ENCODE measurements at regions not wholly inside any gene's neighbourhood (a gene's known extent, or its start where the extent isn't known, plus 50 kb on each side); places are given as distances from the start of the nearest gene placed in this dataset.
A peak's percentile ranks its signal among the peaks of the same experiment; 100 is the strongest.
"Not testable (repeated sequence)": the region's sequence is repeated elsewhere in the genome, so short reads cannot be mapped to it uniquely, and the experiment has no call there.

DNA sequence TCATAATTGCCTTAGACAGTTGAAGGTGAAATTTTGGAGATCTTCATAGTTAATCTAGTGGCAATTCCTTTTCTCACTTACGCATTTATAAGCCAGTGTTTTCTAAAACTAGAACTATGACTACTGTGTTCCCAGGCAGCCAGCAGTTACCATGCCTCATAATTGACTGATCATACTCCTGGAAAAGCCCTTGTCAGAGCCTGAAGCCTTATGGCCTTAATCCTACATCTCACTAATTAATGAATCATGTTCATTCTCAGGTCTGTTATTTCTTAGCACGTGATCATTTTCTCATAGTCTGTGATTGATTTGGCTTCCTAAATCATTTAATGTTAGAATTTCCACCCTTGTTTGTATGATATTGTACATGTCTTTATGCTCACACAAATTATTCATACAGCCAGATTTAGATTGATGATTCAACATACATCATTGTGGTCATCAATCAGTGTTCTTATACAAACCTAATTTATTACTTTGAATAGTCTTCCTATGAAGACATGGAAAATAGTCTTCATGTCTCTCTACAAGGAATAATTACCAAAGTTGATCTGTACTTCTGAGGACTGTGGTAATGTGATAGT is 132.6 kb upstream of the ASCC3 start:
- no peak for DNase-seq (ENCODE audit: low spot score)

DNA sequence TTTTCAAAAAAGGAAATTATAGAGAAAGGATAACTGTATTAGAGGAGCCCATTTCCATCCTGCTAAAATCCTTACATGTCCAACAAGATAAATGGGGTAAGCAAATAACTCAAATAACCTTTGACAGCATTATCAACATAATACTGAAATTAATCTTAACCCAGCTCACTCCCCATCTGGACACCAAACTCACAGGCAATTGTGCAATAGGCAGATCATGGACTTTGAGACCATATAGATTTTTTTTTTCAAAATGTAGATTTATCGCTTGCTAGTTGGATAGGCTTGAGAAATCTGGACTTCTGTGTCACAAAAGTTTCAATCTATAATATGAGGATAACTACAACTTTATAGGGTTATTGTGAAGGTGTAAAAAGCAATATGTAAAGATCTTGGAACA is 134.4 kb upstream of the ASCC3 start:
- DNase-seq (ENCODE audit: low spot score), result no peak

DNA sequence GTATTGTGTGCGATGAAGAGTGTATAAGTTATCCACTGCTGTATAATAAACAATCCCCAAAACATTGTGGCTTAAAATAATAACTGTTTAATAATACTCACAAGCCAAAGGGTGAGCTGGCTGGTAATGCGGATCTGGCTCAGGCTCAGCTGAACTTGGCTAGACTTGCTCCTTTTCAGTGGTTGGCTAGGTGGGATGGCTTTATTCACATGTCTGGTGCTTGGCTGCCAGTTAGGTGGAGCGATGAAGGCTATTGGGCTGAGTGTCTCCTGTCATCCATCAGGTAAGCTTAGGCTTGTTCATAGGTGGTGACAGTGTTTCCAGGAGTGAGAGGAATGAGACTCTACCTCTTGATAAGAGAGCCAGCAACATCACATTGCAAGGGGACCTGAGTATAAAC is 135.0 kb upstream of the ASCC3 start:
- DNase-seq (ENCODE audit: low spot score), result no peak

DNA sequence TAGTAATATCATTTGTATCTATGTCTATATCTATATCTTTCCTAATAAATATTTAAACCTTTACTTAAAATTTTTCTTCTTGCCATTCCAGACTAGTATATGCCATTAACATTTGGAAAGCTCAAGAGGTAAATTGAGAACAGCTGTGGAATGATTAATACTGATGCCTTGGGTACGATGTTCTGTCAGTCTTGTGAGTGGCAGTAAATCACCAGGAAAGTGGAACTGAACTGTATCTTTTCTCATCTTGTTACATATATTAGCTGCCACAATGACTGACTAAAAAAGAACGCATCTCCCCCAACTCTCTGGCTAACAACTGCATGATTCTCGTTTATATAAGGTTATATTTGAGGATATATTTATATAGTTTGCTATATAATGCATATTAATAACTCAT is 137.0 kb upstream of the ASCC3 start:
- no peak for DNase-seq (ENCODE audit: low spot score)

DNA sequence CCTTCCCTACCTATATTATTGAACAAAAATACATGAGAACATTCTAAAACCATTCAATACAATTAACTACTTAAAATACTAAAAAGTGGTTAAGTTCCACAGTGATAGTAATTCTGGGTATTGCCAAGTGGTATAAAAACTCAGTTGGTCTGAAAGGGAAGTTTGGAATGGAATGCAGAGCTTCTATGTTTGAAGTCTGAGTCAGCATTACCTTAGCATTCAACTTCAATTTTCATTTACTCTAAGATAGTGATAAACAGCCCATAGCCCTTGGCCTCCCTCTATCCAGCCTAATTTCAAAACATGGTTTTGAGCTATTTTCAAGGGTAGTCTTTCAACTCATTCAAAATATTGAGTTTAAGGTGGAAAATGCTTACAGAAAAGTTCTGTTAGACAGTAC is 140.4 kb upstream of the ASCC3 start:
- DNase-seq (ENCODE audit: low spot score), result no peak

DNA sequence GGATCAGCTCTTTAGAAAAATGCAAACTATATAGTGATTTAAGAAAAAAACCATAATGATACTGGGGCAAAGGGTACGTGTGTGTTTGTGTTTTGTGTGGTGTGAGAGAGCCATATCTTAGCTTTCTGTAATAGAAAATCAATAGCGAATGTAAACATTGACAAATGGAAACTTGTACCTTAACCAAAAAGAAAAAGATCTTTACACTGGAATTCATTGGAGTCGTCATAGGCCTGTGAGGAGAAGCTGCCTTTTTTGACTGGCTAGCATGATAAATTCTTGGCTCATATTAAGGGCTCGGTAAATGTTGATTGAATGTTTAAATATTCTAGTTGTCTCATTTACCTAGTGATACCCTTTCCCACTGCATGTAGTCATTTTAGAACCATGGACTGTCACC is 161.8 kb upstream of the ASCC3 start:
- DNase-seq (ENCODE audit: low spot score), result no peak

DNA sequence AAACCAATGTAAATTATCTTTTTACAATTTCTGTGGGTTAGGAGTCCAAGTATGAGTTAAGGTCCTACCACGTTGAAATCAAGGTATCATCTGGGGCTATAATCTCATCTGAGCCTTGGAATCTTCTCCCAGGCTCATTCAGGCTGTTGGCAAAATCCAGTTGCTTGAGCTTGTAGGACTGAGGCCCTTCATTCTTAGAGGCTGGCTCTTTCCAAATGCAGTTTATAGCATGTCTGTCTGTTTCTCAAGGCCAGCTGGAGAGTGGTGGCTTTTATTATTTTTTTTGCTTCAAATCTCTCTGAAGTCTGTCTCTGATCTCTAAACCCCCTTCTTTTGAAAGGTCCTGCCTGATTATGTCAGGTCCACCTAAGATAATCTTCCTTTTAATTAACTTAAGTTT is 177.2 kb upstream of the ASCC3 start:
- no peak for DNase-seq (ENCODE audit: low spot score)

DNA sequence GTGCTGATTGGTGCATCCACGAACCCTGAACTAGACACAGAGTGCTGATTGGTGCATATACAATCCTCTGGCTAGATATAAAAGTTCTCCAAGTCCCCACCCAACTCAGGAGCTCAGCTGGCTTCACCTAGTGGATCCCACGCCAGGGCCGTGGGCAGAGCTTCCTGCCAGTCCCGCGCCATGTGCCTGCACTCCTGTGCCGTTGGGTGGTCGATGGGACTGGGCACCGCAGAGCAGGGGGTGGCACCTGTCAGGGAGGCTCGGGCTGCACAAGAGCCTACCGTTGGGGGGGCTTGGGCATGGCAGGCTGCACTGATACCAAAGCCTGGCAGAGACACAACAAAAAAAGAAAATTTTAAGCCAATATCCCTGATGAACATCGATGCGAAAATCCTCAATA is 185.4 kb upstream of the ASCC3 start:
- DNase-seq (ENCODE audit: low spot score), result no peak

DNA sequence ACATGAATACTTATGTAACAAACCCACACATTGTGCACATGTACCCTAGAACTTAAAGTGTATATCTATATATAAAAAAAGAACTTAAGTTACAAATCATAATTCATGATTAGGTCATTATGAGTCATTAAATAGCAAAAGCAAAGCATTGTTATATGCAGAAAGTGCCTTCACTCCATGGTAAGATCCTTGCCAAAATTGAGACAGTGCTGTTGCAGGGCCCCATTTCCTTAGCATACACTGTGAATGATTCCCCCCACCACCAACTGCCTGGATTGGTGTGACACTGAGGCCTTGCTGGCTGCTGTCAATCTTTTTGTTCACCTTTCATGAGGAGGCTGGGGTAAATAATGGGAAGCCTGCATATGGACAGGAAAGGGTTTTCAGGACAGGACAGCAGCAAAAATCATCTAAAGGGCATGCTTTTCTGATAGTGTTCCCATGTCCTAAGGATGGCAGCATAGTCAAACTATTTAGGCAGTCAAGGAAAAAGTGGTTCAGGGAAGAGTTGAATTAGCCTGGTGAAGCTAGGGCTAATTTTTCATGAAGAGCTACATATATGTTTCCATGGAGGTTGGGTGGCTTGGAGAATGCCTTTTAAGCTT is 188.2 kb upstream of the ASCC3 start:
- DNase-seq (ENCODE audit: low spot score), result no peak

DNA sequence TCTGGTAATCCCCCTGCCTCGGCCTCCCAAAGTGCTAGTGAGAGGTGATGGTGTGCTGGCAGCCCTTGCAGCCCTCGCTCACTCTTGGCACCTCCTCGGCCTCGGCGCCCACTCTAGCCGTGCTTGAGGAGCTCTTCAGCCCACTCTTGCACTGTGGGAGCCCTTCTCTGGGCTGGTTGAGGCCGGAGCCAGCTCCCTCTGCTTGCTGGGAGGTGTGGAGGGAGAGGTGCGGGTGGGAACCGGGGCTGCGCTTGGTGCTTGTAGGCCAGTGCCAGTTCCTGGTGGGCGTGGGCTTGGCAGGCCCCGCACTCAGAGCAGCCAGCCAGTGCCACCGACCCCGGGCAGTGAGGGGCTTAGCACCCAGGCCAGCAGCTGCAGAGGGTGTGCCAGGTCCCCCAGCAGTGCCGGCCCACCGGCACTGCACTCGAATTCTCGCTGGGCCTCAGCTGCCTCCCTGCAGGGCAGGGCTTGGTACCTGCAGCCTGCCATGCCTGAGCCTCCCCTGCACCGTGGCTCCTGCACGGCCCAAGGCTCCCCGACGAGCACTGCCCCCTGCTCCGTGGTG is 189.0 kb upstream of the ASCC3 start:
- DNase-seq (ENCODE audit: low spot score), result peak; percentile 68

DNA sequence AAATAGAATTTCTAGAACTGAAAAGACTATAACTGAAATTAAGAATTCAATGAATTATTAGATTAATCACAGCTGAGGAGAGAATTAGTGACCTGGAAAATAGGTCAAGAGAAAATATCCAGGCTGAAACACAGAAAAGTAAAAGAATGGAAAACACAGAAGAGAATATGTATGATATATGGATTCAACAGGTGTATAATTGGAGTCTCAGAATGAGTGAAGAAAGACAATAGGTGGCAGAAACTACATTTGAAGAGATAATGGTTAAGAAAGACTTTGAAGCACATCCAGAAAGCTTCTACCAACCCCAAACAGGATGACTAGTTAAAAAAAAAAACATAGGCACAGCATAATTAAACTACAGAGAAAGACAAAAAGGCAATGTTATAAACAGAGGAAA is 196.2 kb upstream of the ASCC3 start:
- DNase-seq (ENCODE audit: low spot score), result no peak

DNA sequence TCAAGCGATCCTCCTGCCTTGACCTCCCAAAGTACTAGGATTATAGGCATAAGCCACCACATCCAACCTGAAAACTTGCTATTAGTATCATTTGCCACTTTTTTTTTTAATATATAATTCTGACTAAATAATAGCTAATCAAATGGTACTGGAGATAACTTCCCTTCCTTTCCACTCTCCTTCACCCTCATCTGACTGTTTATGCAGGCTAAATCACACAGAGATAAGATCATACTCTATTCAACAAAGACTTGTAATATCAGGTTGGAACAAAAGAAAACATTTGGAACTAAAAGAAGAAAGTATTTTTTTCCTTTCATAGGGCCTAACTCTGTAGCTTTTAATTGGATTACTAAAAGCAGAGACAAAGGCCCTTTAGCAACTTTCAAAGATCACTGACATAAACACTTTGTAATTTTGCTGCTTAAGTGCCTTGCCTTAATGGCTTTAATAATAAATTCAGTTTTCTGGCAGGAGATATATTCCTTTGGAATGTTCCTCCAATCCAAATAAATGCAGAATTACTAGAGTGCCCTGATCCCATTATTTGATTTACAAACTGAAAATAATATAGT is 198.7 kb upstream of the ASCC3 start:
- no peak for DNase-seq (ENCODE audit: low spot score)

DNA sequence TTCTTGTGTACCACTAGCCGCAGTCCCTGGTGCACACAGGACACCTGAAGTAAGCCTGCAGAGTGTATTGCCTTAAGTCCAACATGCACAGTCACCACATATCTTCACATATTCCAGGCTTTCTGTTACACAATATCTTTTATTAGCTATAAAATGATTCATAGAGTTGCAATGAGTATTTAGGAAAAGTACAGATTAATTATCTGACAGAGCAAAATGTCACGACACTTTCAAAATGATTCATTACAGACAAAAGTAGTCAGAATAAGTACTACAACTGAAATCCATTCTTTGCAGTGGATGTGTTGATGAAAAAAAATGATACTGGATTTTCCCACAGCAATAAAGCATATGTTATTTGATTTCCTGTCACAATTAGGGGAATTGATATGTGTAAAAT is 199.5 kb upstream of the ASCC3 start:
- DNase-seq (ENCODE audit: low spot score), result no peak

DNA sequence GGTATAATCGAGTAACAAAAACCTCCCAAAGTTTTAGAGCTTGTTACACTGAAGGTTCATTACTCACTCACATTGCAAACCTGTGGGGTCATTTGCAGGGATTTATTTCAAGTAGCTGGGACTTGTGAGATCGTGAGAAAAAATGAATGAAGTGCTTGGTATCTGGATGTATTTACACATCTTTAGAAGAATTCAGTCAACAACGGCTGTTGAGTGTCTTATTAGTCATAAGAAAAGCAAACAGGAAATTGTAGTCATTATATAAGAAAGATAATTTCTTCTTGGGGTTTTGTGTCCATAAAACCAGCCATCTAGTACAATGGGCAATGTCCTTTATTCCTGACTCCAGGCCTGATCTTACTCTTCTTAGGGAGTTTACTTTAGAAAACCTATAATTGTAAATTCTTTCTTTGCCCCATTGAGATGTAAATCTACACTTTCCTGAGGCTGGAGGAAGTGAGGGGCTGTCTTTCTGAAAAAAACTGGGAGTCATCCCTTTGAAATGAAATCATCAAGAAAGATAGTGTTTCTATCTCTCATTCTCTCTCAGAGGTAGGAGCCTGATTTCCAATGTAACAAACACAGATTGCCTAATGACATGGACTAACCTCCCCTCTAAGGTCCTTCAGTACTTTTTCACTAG is 202.5 kb upstream of the ASCC3 start:
- DNase-seq (ENCODE audit: low spot score), result no peak

DNA sequence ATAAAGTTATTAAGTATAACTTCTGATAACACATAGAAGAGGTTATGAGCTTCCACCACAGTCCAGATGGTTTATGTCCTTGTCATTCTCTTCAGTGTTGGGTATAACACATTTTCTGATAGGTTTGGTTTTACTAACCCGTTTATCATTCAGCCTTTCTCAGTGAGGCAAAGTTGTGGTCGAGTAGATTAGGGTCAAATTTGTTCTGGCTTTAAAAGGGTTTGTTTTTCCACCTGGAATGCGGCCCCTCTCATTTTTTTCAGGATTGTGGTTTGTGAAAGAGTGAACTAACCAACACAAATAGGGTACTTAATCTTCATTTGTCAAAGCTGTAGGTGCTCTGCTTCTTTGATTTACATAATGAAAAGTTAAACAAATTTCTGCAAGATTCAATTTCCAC is 204.2 kb upstream of the ASCC3 start:
- DNase-seq (ENCODE audit: low spot score), result no peak

DNA sequence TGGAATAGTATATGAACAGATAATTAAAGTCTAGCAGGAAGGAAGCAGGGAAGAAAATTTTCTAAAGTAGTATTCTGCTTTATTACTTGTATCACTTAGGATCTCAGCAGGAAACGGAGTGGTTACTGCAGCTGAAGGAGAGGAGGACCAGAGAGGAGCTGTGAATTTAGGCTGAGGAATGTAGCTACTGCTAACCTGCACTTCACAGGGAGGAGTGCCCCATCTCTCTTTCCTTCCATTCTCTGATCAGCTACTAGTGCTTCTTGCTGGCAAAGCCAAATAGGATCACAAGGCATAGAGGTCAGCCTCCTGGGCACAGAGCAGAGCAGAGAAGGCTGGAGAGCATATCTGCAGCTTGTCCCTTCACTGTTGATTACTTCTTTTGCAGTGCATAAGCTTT is 205.3 kb upstream of the ASCC3 start:
- DNase-seq (ENCODE audit: low spot score), result no peak

DNA sequence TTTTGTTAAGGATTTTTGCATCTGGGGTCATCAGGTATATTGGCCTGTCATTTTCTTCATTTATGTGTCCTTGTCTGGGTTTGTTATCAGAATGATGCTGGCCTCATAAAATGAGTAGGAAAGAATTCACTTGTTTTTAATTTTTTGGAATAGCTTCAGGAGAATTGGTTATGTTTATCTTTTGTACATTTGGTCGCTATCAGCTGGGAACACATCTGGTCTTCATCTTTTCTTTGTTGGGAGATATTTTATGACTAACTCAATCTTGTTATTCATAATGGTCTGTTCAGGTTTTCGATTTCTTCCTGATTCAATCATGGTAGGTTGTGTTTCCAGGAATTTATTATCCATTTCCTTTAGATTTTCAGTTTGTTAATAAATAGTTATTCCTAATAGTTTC is 207.5 kb upstream of the ASCC3 start:
- DNase-seq (ENCODE audit: low spot score), result no peak

DNA sequence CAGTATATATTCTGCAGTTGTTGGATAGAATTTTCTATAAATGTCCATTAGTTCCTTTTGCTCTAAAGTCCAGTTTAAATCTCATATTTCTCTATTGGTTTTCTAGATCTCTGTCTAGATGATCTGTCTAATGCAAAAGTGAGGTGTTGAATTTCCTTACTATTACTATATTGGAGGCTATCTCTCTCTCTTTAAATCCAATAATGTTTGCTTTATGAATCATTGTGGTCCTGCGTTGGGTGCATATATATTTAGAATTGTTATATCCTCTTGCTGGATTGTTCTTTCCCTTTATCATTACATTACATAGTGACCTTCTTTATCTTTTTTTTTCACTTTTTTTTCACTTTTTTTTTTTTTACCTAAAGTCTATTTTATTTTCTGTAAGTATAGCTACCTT is 208.5 kb upstream of the ASCC3 start:
- no peak for DNase-seq (ENCODE audit: low spot score)

DNA sequence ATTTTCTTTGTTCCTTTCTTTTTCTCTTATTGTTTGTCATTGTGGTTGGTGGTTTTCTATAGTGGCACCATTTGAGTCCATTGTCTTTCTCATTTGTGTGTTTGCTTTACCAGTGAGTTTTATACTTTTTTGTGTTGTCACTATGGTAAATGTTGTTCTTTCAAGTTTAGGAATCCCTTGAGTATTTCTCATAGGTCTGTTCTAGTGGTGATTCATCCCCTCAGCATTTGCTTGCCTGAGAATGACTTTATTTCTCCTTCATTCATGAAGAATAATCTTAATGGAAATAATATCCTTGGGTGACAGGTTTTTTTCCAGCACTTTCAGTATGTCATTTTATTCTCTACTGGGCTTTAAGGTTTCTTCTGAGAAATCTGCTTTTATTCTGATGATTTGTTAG is 209.2 kb upstream of the ASCC3 start:
- no peak for DNase-seq (ENCODE audit: low spot score)

DNA sequence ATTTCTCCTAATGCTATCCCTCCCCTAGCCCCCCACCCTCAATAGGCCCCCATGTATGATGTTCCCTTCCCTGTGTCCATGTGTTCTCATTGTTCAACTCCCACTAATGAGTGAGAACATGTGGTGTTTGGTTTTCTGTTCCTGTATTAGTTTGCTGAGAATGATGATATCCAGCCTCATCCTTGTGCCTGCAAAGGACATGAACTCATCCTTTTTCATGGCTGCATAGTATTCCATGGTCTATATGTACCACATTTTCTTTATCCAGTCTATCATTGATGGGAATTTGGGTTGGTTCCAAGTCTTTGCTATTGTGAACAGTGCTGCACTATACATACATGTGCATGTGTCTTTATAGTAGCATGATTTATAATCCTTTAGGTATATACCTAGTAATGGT is 217.5 kb upstream of the ASCC3 start:
- not testable (repeated sequence) for DNase-seq (ENCODE audit: low spot score)

DNA sequence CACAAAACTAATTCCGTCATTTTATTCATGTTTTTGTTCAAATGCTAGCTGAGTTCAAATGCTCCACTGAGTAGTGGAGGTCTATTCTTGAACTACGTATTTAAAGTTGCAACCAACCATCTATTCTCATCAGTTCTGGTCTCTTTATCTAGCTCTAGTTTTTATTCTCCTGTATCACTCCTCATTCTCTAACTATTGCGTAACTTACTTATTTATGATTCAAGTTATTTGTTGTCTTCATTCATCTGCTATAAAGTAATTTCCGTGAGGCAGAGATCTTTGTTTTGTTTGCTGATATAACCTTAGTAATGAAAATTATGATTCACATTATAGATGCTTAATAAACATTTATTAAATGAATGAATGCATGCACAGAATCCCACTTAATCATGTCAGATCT is 221.6 kb upstream of the ASCC3 start:
- DNase-seq (ENCODE audit: low spot score), result no peak

DNA sequence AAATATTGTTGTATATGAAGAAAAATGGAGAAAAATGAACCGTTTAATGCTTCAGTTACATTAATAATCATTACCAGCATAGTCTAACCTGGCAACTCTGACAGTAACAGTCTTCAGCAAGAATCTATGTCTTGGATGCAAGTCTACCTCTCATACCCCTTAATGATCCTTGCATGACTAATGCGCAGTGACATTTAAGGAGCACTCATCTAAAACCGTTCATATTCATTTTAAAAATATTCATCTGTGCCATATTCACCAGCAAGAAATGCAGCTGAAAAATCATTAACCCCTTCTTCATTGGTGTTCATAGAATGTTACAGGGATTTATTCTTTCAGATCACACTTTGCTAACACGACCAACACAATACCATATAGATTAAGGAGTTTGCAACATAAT is 227.2 kb upstream of the ASCC3 start:
- no peak for DNase-seq (ENCODE audit: low spot score)

DNA sequence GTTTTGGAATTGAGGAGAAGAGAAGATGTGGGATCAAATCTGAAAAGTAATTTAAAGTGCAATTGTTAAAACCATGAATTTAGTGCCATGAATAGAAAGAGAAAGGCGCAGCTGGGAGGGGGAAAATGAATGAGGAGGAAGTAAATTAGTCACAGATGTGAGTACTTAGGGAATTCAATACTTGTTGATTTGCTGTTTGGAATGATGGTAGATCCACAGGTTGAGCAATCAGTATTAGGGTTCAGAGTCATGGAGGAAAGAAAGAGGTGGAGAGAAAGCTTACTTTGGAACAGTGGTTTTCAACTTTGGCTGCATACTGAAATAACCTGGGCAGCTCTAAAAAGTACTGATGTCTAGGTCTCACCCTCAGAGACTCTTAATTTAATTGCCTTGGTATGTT is 229.7 kb upstream of the ASCC3 start:
- DNase-seq (ENCODE audit: low spot score), result no peak
